GM23338 (cell line): ENCODE measurements at regions not wholly inside any gene's neighbourhood (a gene's known extent, or its start where the extent isn't known, plus 50 kb on each side); places are given as distances from the start of the nearest gene placed in this dataset.
A peak's percentile ranks its signal among the peaks of the same experiment; 100 is the strongest.

Experiments
- ATAC-seq: fragments of 200-7000 bp; cut with Tn5 transposase; 3 replicates; pipeline ENCODE4 v1.9.1; 2020
- DNase-seq: peaks from one replicate; pipeline ENCODE4 v3.0.0-alpha.2; 2015; ENCODE audit warnings: low spot score
- H2AFZ ChIP-seq: fragments of 200-600 bp; sonication (generic); 2 replicates; pipeline ENCODE4 v1.8.0; 2016; ENCODE audit warnings: antibody characterized with exemption, mild to moderate bottlenecking, moderate library complexity
- H3F3A ChIP-seq: fragments of 200-600 bp; sonication (generic); replicated peaks from 2 replicates; pipeline ENCODE4 v1.8.0; 2017; ENCODE audit warnings: antibody characterized with exemption, mixed run types, low read depth
- H3K27ac ChIP-seq: fragments of 200-600 bp; sonication (generic); 2 replicates; pipeline ENCODE4 v1.6.1; 2016; ENCODE audit warnings: low read depth
- H3K27me3 ChIP-seq: fragments of 200-600 bp; sonication (generic); 2 replicates; pipeline ENCODE4 v1.8.0; 2016; ENCODE audit warnings: mild to moderate bottlenecking, mixed run types, moderate library complexity; ENCODE audit not compliant: insufficient read depth
- H3K36me3 ChIP-seq: fragments of 200-600 bp; sonication (generic); 2 replicates; pipeline ENCODE4 v1.8.0; 2016; ENCODE audit warnings: mild to moderate bottlenecking; ENCODE audit not compliant: insufficient read depth
- H3K4me1 ChIP-seq: fragments of 200-600 bp; sonication (generic); 2 replicates; pipeline ENCODE4 v1.8.0; 2016; ENCODE audit warnings: mild to moderate bottlenecking, moderate library complexity; ENCODE audit not compliant: insufficient read depth
- H3K4me2 ChIP-seq: fragments of 200-600 bp; sonication (generic); 2 replicates; pipeline ENCODE4 v1.7.1; 2017; ENCODE audit warnings: mixed run types
- H3K4me3 ChIP-seq: fragments of 200-600 bp; sonication (generic); 2 replicates; pipeline ENCODE4 v1.6.1; 2016; ENCODE audit warnings: mixed run types
- H3K79me2 ChIP-seq: fragments of 200-600 bp; sonication (generic); replicated peaks from 2 replicates; pipeline ENCODE4 v1.8.0; 2017; ENCODE audit warnings: mild to moderate bottlenecking; ENCODE audit not compliant: insufficient read depth
- H3K9me2 ChIP-seq: fragments of 200-600 bp; sonication (generic); 2 replicates; pipeline ENCODE4 v1.8.0; 2017; ENCODE audit not compliant: insufficient read depth
- H4K20me1 ChIP-seq: fragments of 200-600 bp; sonication (generic); replicated peaks from 2 replicates; pipeline ENCODE4 v1.8.0; 2017; ENCODE audit warnings: mild to moderate bottlenecking; ENCODE audit not compliant: insufficient read depth
- H3K27ac Mint-ChIP-seq: 2 replicates; pipeline ENCODE4 v1.8.0; 2020; ENCODE audit warnings: inconsistent platforms, mild to moderate bottlenecking, moderate library complexity, mixed read lengths
- H3K27me3 Mint-ChIP-seq: 3 replicates; pipeline ENCODE4 v1.8.0; 2022; ENCODE audit warnings: low read depth, mild to moderate bottlenecking, moderate library complexity, mixed read lengths, inconsistent platforms; ENCODE audit not compliant: insufficient read depth, poor library complexity
- H3K36me3 Mint-ChIP-seq: 3 replicates; pipeline ENCODE4 v1.8.0; 2021; ENCODE audit warnings: low read depth, mild to moderate bottlenecking, inconsistent platforms, moderate library complexity, mixed read lengths
- H3K4me1 Mint-ChIP-seq: 3 replicates; pipeline ENCODE4 v1.8.0; 2020; ENCODE audit warnings: mild to moderate bottlenecking, inconsistent platforms, mixed read lengths
- H3K4me3 Mint-ChIP-seq: 3 replicates; pipeline ENCODE4 v1.8.0; 2021; ENCODE audit warnings: moderate library complexity, mild to moderate bottlenecking, inconsistent platforms, mixed read lengths
- H3K9me3 Mint-ChIP-seq: 3 replicates; pipeline ENCODE4 v1.8.0; 2020; ENCODE audit warnings: moderate library complexity, mild to moderate bottlenecking, inconsistent platforms, mixed read lengths
- EZH2 ChIP-seq: fragments of 200-600 bp; sonication (generic); IDR thresholded peaks from one replicate; pipeline ENCODE4 v1.8.0; 2017; ENCODE audit warnings: antibody characterized with exemption, mild to moderate bottlenecking, low read depth; ENCODE audit not compliant: unreplicated experiment
- EZH2phosphoT487 ChIP-seq: fragments of 200-600 bp; sonication (generic); IDR thresholded peaks from one replicate; pipeline ENCODE4 v1.8.1; 2018; ENCODE audit warnings: antibody characterized with exemption; ENCODE audit not compliant: unreplicated experiment
- JUNB ChIP-seq: IDR thresholded peaks from one replicate; pipeline ENCODE4 v1.6.1; 2016; ENCODE audit warnings: antibody characterized with exemption; ENCODE audit not compliant: unreplicated experiment
- POLR2AphosphoS5 ChIP-seq: IDR thresholded peaks from 2 replicates; pipeline ENCODE4 v1.6.1; 2016; ENCODE audit warnings: antibody characterized with exemption, low read depth
- ZNF114 ChIP-seq: fragments of 250-450 bp; sonication (Bioruptor Pico); IDR thresholded peaks from 2 replicates; pipeline ENCODE4 v1.5.0; 2020; ENCODE audit warnings: mild to moderate bottlenecking, moderate library complexity
- ZNF331 ChIP-seq: fragments of 250-450 bp; sonication (Bioruptor Pico); IDR thresholded peaks from 2 replicates; pipeline ENCODE4 v1.5.0; 2020; ENCODE audit warnings: low read depth, mild to moderate bottlenecking, moderate library complexity
- TF ChIP-seq, protein P1 (sequence below): fragments of 250-450 bp; sonication (Bioruptor Pico); IDR thresholded peaks from 2 replicates; pipeline ENCODE4 v1.5.0; 2020; ENCODE audit warnings: mild to moderate bottlenecking, moderate library complexity
- TF ChIP-seq, protein P2 (sequence below), 2 experiments: fragments of 200-600 bp in 1 of 2; sonication (generic) in 1 of 2; conservative IDR thresholded peaks; 2 replicates each; pipeline versions ENCODE4 v1.5.1 to v1.6.1; 2016 to 2017; ENCODE audit warnings: antibody characterized with exemption in 2 of 2, low read depth in 2 of 2, mild to moderate bottlenecking in 2 of 2, moderate library complexity in 1 of 2

DNA sequence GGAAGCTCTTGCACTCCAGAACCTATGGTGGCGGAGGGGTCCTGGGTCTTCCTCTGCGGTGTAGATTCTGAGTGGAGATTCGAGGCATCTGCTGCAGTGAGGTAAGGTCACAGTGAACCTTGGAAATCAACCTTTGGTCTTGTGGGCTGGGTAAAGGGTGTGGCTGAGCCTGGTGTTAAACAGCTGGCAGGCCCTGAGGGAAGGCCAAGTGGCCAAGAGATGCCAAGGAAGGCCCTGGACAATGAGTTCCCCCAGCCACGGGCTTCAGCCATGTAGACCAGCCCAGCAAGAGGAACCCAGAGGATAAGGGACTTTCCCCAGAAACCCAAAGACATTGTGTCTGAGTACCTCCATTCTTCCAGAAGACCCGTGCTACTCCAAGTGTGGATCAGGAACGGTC lies 137.2 kb upstream of the ETS2 start (continued):
- TF ChIP-seq, protein P1, sequence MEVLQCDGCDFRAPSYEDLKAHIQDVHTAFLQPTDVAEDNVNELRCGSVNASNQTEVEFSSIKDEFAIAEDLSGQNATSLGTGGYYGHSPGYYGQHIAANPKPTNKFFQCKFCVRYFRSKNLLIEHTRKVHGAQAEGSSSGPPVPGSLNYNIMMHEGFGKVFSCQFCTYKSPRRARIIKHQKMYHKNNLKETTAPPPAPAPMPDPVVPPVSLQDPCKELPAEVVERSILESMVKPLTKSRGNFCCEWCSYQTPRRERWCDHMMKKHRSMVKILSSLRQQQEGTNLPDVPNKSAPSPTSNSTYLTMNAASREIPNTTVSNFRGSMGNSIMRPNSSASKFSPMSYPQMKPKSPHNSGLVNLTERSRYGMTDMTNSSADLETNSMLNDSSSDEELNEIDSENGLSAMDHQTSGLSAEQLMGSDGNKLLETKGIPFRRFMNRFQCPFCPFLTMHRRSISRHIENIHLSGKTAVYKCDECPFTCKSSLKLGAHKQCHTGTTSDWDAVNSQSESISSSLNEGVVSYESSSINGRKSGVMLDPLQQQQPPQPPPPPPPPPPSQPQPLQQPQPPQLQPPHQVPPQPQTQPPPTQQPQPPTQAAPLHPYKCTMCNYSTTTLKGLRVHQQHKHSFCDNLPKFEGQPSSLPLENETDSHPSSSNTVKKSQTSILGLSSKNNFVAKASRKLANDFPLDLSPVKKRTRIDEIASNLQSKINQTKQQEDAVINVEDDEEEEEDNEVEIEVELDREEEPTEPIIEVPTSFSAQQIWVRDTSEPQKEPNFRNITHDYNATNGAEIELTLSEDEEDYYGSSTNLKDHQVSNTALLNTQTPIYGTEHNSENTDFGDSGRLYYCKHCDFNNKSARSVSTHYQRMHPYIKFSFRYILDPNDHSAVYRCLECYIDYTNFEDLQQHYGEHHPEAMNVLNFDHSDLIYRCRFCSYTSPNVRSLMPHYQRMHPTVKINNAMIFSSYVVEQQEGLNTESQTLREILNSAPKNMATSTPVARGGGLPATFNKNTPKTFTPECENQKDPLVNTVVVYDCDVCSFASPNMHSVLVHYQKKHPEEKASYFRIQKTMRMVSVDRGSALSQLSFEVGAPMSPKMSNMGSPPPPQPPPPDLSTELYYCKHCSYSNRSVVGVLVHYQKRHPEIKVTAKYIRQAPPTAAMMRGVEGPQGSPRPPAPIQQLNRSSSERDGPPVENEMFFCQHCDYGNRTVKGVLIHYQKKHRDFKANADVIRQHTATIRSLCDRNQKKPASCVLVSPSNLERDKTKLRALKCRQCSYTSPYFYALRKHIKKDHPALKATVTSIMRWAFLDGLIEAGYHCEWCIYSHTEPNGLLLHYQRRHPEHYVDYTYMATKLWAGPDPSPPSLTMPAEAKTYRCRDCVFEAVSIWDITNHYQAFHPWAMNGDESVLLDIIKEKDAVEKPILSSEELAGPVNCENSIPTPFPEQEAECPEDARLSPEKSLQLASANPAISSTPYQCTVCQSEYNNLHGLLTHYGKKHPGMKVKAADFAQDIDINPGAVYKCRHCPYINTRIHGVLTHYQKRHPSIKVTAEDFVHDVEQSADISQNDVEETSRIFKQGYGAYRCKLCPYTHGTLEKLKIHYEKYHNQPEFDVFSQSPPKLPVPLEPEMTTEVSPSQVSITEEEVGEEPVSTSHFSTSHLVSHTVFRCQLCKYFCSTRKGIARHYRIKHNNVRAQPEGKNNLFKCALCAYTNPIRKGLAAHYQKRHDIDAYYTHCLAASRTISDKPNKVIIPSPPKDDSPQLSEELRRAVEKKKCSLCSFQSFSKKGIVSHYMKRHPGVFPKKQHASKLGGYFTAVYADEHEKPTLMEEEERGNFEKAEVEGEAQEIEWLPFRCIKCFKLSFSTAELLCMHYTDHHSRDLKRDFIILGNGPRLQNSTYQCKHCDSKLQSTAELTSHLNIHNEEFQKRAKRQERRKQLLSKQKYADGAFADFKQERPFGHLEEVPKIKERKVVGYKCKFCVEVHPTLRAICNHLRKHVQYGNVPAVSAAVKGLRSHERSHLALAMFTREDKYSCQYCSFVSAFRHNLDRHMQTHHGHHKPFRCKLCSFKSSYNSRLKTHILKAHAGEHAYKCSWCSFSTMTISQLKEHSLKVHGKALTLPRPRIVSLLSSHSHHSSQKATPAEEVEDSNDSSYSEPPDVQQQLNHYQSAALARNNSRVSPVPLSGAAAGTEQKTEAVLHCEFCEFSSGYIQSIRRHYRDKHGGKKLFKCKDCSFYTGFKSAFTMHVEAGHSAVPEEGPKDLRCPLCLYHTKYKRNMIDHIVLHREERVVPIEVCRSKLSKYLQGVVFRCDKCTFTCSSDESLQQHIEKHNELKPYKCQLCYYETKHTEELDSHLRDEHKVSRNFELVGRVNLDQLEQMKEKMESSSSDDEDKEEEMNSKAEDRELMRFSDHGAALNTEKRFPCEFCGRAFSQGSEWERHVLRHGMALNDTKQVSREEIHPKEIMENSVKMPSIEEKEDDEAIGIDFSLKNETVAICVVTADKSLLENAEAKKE, result no peak
- TF ChIP-seq EZH2phosphoT487, result no peak
- TF ChIP-seq POLR2AphosphoS5, result no peak
- no peak for TF ChIP-seq ZNF331 (CRISPR knock-in tag)
- no peak for TF ChIP-seq JUNB
- no peak for TF ChIP-seq ZNF114
- TF ChIP-seq, protein P2, sequence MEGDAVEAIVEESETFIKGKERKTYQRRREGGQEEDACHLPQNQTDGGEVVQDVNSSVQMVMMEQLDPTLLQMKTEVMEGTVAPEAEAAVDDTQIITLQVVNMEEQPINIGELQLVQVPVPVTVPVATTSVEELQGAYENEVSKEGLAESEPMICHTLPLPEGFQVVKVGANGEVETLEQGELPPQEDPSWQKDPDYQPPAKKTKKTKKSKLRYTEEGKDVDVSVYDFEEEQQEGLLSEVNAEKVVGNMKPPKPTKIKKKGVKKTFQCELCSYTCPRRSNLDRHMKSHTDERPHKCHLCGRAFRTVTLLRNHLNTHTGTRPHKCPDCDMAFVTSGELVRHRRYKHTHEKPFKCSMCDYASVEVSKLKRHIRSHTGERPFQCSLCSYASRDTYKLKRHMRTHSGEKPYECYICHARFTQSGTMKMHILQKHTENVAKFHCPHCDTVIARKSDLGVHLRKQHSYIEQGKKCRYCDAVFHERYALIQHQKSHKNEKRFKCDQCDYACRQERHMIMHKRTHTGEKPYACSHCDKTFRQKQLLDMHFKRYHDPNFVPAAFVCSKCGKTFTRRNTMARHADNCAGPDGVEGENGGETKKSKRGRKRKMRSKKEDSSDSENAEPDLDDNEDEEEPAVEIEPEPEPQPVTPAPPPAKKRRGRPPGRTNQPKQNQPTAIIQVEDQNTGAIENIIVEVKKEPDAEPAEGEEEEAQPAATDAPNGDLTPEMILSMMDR (conservative IDR thresholded peaks at IDR 0.05; ENCODE audit: low read depth in 2 of 2), result no peak

DNA sequence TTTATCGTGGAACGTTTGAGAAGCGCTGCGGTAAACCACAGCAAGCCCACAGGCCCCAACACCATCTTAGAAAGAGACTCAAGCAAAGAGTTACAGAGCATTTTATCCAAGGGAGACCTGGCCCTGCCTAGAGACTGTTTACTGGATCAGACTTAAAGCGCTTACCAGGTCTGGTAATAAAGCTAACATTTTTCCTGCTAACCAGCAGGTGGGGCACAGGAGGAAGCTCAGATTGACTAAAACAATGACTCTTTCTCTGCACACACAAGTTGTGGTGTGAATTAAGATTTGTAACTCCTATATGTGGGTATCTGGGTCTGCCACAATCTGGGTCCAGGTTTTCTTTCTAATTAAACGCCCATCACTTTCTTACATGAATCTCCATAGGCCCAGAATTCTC lies 136.5 kb upstream of the ETS2 start:
- no peak overlapping the region for H3K27ac Mint-ChIP-seq
- no peaks in the 10 kb centered on the region for H3K79me2 ChIP-seq
- H3F3A ChIP-seq, result no peaks in the 10 kb centered on the region
- H3K27me3 Mint-ChIP-seq, result peaks cover 9% of the 10 kb centered on the region
- H3K27ac ChIP-seq, result no peak overlapping the region
- H2AFZ ChIP-seq, result peak overlapping the region; percentile 44; the same call in 1 of the 2 replicates
- H3K4me1 ChIP-seq, result peaks cover 7% of the 10 kb centered on the region; the same call in 1 of the 2 replicates
- H3K36me3 Mint-ChIP-seq, result no peaks in the 10 kb centered on the region
- no peak overlapping the region for H3K4me3 Mint-ChIP-seq
- H3K4me3 ChIP-seq, result no peak overlapping the region
- no peaks in the 10 kb centered on the region for H3K9me3 Mint-ChIP-seq
- no peaks in the 10 kb centered on the region for H3K36me3 ChIP-seq
- no peak overlapping the region for H3K4me2 ChIP-seq
- DNase-seq (peak; percentile 60), ATAC-seq (peak; percentile 74)
- H3K9me2 ChIP-seq, result peaks cover 4% of the 10 kb centered on the region; the same call in 1 of the 2 replicates
- peaks cover 7% of the 10 kb centered on the region for H3K4me1 Mint-ChIP-seq
- H4K20me1 ChIP-seq, result no peaks in the 10 kb centered on the region
- H3K27me3 ChIP-seq, result no peaks in the 10 kb centered on the region
- no peak for TF ChIP-seq EZH2
- TF ChIP-seq, protein P1, result no peak
